Type B pancreatic cell (in vitro differentiated cells): ENCODE measurements at regions not wholly inside any gene's neighbourhood (a gene's known extent, or its start where the extent isn't known, plus 50 kb on each side); places are given as distances from the start of the nearest gene placed in this dataset.

Source experiments
- DNase-seq: peaks from one replicate; pipeline ENCODE4 v3.0.0; 2021; ENCODE audit warnings: mixed read lengths; ENCODE audit not compliant: unreplicated experiment; ENCODE audit errors: extremely low spot score
- H3K27ac Mint-ChIP-seq: 2 replicates; pipeline ENCODE4 v1.8.0; 2021; ENCODE audit warnings: mild to moderate bottlenecking, mixed read lengths
- H3K27me3 Mint-ChIP-seq: 2 replicates; pipeline ENCODE4 v1.8.0; 2021; ENCODE audit warnings: mixed read lengths
- H3K36me3 Mint-ChIP-seq: 2 replicates; pipeline ENCODE4 v1.8.0; 2021; ENCODE audit warnings: mixed read lengths
- H3K4me1 Mint-ChIP-seq: one replicate; pipeline ENCODE4 v1.8.0; 2021; ENCODE audit warnings: mixed read lengths; ENCODE audit not compliant: unreplicated experiment
- H3K4me3 Mint-ChIP-seq: 2 replicates; pipeline ENCODE4 v1.8.0; 2021; ENCODE audit warnings: mild to moderate bottlenecking, mixed read lengths
- H3K9me3 Mint-ChIP-seq: 2 replicates; pipeline ENCODE4 v1.8.0; 2021; ENCODE audit warnings: mixed read lengths
- CTCF ChIP-seq: fragments of 200-600 bp; sonication (generic); conservative IDR thresholded peaks from 2 replicates; pipeline ENCODE4 v1.5.0; 2021; ENCODE audit warnings: antibody characterized with exemption, mild to moderate bottlenecking

- DNase-seq = no peak
- Mint-ChIP-seq H3K36me3 (no peaks in the 10 kb centered on the region), H3K9me3 (no peaks in the 10 kb centered on the region), H3K27ac (no peak overlapping the region), H3K27me3 (no peaks in the 10 kb centered on the region), H3K4me1 (no peaks in the 10 kb centered on the region), H3K4me3 (no peak overlapping the region)
- no peak for TF ChIP-seq CTCF
These were observed 313.8 kb upstream of the DDX18 start for GRCh38 chr2:117500721-117501120.

- DNase-seq = no peak
- H3K4me1 Mint-ChIP-seq = no peaks in the 10 kb centered on the region
- H3K4me3 Mint-ChIP-seq = no peak overlapping the region
- no peak for TF ChIP-seq CTCF
- H3K36me3 Mint-ChIP-seq = no peaks in the 10 kb centered on the region
- no peaks in the 10 kb centered on the region for H3K9me3 Mint-ChIP-seq
- no peaks in the 10 kb centered on the region for H3K27me3 Mint-ChIP-seq
- no peak overlapping the region for H3K27ac Mint-ChIP-seq
These were observed 312.4 kb upstream of the DDX18 start for GRCh38 chr2:117502121-117502520.

- no peak for DNase-seq
- Mint-ChIP-seq H3K9me3 (no peaks in the 10 kb centered on the region), H3K27ac (no peak overlapping the region), H3K4me1 (no peaks in the 10 kb centered on the region), H3K36me3 (no peaks in the 10 kb centered on the region), H3K4me3 (no peak overlapping the region), H3K27me3 (no peaks in the 10 kb centered on the region)
- TF ChIP-seq CTCF = no peak
These were observed 302.2 kb upstream of the DDX18 start for GRCh38 chr2:117512307-117512706.

GRCh38 chr2:117514371-117514770, 300.1 kb upstream of the DDX18 start:
- no peaks in the 10 kb centered on the region for H3K9me3 Mint-ChIP-seq
- no peak for DNase-seq
- H3K4me1 Mint-ChIP-seq = no peaks in the 10 kb centered on the region
- no peak for TF ChIP-seq CTCF
- no peaks in the 10 kb centered on the region for H3K36me3 Mint-ChIP-seq
- H3K27me3 Mint-ChIP-seq = no peaks in the 10 kb centered on the region
- no peak overlapping the region for H3K4me3 Mint-ChIP-seq
- H3K27ac Mint-ChIP-seq = no peak overlapping the region

- no peak overlapping the region for H3K4me3 Mint-ChIP-seq
- H3K27me3 Mint-ChIP-seq = no peaks in the 10 kb centered on the region
- no peak overlapping the region for H3K27ac Mint-ChIP-seq
- H3K4me1 Mint-ChIP-seq = no peaks in the 10 kb centered on the region
- H3K9me3 Mint-ChIP-seq = no peaks in the 10 kb centered on the region
- no peaks in the 10 kb centered on the region for H3K36me3 Mint-ChIP-seq
- no peak for DNase-seq
- TF ChIP-seq CTCF = no peak
These were observed 295.3 kb upstream of the DDX18 start for GRCh38 chr2:117519238-117519637.

GRCh38 chr2:117519721-117520120, 294.8 kb upstream of the DDX18 start:
- no peak overlapping the region for H3K27ac Mint-ChIP-seq
- TF ChIP-seq CTCF = no peak
- no peaks in the 10 kb centered on the region for H3K27me3 Mint-ChIP-seq
- no peaks in the 10 kb centered on the region for H3K36me3 Mint-ChIP-seq
- no peaks in the 10 kb centered on the region for H3K4me1 Mint-ChIP-seq
- H3K4me3 Mint-ChIP-seq = no peak overlapping the region
- no peak for DNase-seq
- no peaks in the 10 kb centered on the region for H3K9me3 Mint-ChIP-seq
